H9 (cell line): ENCODE measurements at regions not wholly inside any gene's neighbourhood (a gene's known extent, or its start where the extent isn't known, plus 50 kb on each side); places are given as distances from the start of the nearest gene placed in this dataset.

ENCODE experiments used
- DNase-seq: peaks from one replicate; pipeline ENCODE4 v3.0.0-alpha.2; 2017
- H2AFZ ChIP-seq: one replicate; pipeline ENCODE4 v1.6.1; 2013; ENCODE audit warnings: mild to moderate bottlenecking, low read length, control low read depth, moderate library complexity
- H2AK5ac ChIP-seq: 2 replicates; pipeline ENCODE4 v1.6.1; 2013; ENCODE audit warnings: low read length, control low read depth, mixed read lengths; ENCODE audit not compliant: insufficient read length
- H2BK120ac ChIP-seq: one replicate; pipeline ENCODE4 v1.6.1; 2013; ENCODE audit warnings: low read depth, mild to moderate bottlenecking, low read length, control low read depth, inconsistent platforms; ENCODE audit not compliant: poor library complexity, severe bottlenecking
- H2BK12ac ChIP-seq: 2 replicates; pipeline ENCODE4 v1.6.1; 2013; ENCODE audit warnings: low read length, control low read depth, mixed read lengths, low read depth; ENCODE audit not compliant: insufficient read length
- H2BK15ac ChIP-seq: 2 replicates; pipeline ENCODE4 v1.6.1; 2013; ENCODE audit warnings: low read depth, low read length, control low read depth
- H2BK20ac ChIP-seq: one replicate; pipeline ENCODE4 v1.6.1; 2013; ENCODE audit warnings: low read depth, mild to moderate bottlenecking, low read length, control low read depth, inconsistent platforms; ENCODE audit not compliant: poor library complexity, severe bottlenecking
- H2BK5ac ChIP-seq: 2 replicates; pipeline ENCODE4 v1.6.1; 2013; ENCODE audit warnings: low read length, control low read depth, mixed read lengths; ENCODE audit not compliant: insufficient read length
- H3K14ac ChIP-seq: 2 replicates; pipeline ENCODE4 v1.6.1; 2013; ENCODE audit warnings: low read length, control low read depth; ENCODE audit not compliant: insufficient read depth
- H3K18ac ChIP-seq: 2 replicates; pipeline ENCODE4 v1.6.1; 2013; ENCODE audit warnings: low read depth, mild to moderate bottlenecking, mixed read lengths, low read length, control low read depth; ENCODE audit not compliant: insufficient read length
- H3K23ac ChIP-seq: 2 replicates; pipeline ENCODE4 v1.6.1; 2013; ENCODE audit warnings: low read length, control low read depth, mixed read lengths, low read depth; ENCODE audit not compliant: insufficient read length
- H3K23me2 ChIP-seq: 2 replicates; pipeline ENCODE4 v1.6.1; 2013; ENCODE audit warnings: low read depth, mild to moderate bottlenecking, mixed read lengths, low read length, control low read depth; ENCODE audit not compliant: insufficient read length, poor library complexity, severe bottlenecking
- H3K27ac ChIP-seq: 2 replicates; pipeline ENCODE4 v1.5.1; 2013; ENCODE audit warnings: low read length, control low read depth, mixed read lengths, low read depth; ENCODE audit not compliant: insufficient read length
- H3K27me3 ChIP-seq: 2 replicates; pipeline ENCODE4 v1.6.1; 2013; ENCODE audit warnings: low read length, control low read depth, inconsistent platforms; ENCODE audit not compliant: insufficient read depth
- H3K4ac ChIP-seq: 2 replicates; pipeline ENCODE4 v1.6.1; 2013; ENCODE audit warnings: low read depth, mild to moderate bottlenecking, control low read depth, inconsistent platforms, low read length, moderate library complexity
- H3K4me1 ChIP-seq: 2 replicates; pipeline ENCODE4 v1.6.1; 2013; ENCODE audit warnings: low read length, control low read depth, inconsistent platforms; ENCODE audit not compliant: insufficient read depth
- H3K4me2 ChIP-seq: 2 replicates; pipeline ENCODE4 v1.6.1; 2013; ENCODE audit warnings: low read length, control low read depth, mixed read lengths; ENCODE audit not compliant: insufficient read length, insufficient read depth
- H3K56ac ChIP-seq: 2 replicates; pipeline ENCODE4 v1.6.1; 2013; ENCODE audit warnings: low read depth, mild to moderate bottlenecking, mixed read lengths, low read length, control low read depth; ENCODE audit not compliant: insufficient read length
- H3K79me1 ChIP-seq: 2 replicates; pipeline ENCODE4 v1.6.1; 2013; ENCODE audit warnings: low read depth, mild to moderate bottlenecking, moderate library complexity, low read length, control low read depth, inconsistent platforms; ENCODE audit not compliant: insufficient read depth, poor library complexity, severe bottlenecking
- H3K79me2 ChIP-seq: 2 replicates; pipeline ENCODE4 v1.6.1; 2013; ENCODE audit warnings: low read length, control low read depth, inconsistent platforms; ENCODE audit not compliant: insufficient read depth
- H3K9ac ChIP-seq: 2 replicates; pipeline ENCODE4 v1.6.1; 2013; ENCODE audit warnings: low read length, control low read depth, mixed read lengths; ENCODE audit not compliant: insufficient read length; ENCODE audit errors: extremely low read depth
- H3K9me3 ChIP-seq: one replicate; pipeline ENCODE4 v1.6.1; 2013; ENCODE audit warnings: low read depth, low read length, inconsistent platforms; ENCODE audit not compliant: control insufficient read depth
- H3T11ph ChIP-seq: one replicate; pipeline ENCODE4 v1.6.1; 2013; ENCODE audit warnings: mild to moderate bottlenecking, low read length, control low read depth, inconsistent platforms
- H4K20me1 ChIP-seq: one replicate; pipeline ENCODE4 v1.6.1; 2013; ENCODE audit not compliant: control insufficient read depth, insufficient read length, insufficient read depth
- H4K5ac ChIP-seq: 2 replicates; pipeline ENCODE4 v1.6.1; 2013; ENCODE audit warnings: low read depth, mild to moderate bottlenecking, mixed read lengths, low read length, control low read depth; ENCODE audit not compliant: insufficient read length
- H4K8ac ChIP-seq: replicated peaks from 2 replicates; pipeline ENCODE4 v1.6.1; 2013; ENCODE audit warnings: low read length, control low read depth, mixed read lengths, low read depth; ENCODE audit not compliant: insufficient read length
- H4K91ac ChIP-seq: 2 replicates; pipeline ENCODE4 v1.6.1; 2013; ENCODE audit warnings: low read depth, mild to moderate bottlenecking, moderate library complexity, mixed read lengths, low read length, control low read depth; ENCODE audit not compliant: insufficient read length
- H3K27ac Mint-ChIP-seq, 3 experiments: 2 replicates in 2 of 3; 3 replicates in 1 of 3; pipeline ENCODE4 v1.8.0; 2020 to 2021; ENCODE audit warnings: mixed read lengths in 3 of 3, mild to moderate bottlenecking in 1 of 3, moderate library complexity in 1 of 3
- H3K27me3 Mint-ChIP-seq: 2 replicates; pipeline ENCODE4 v1.8.0; 2021; ENCODE audit warnings: low read depth, mild to moderate bottlenecking, moderate library complexity, mixed read lengths
- H3K36me3 Mint-ChIP-seq, 3 experiments: 2 replicates in 2 of 3; 3 replicates in 1 of 3; pipeline ENCODE4 v1.8.0; 2020 to 2021; ENCODE audit warnings: low read depth in 3 of 3, mixed read lengths in 3 of 3; ENCODE audit not compliant: insufficient read depth in 1 of 3
- H3K4me1 Mint-ChIP-seq, 2 experiments: 2 replicates each; pipeline ENCODE4 v1.8.0; 2020; ENCODE audit warnings: mixed read lengths in 2 of 2
- H3K4me3 Mint-ChIP-seq, 2 experiments: 2 replicates in 1 of 2; 3 replicates in 1 of 2; pipeline ENCODE4 v1.8.0; 2020 to 2021; ENCODE audit warnings: mild to moderate bottlenecking in 2 of 2, mixed read lengths in 2 of 2, moderate library complexity in 1 of 2
- H3K9me3 Mint-ChIP-seq, 2 experiments: 2 replicates in 1 of 2; 3 replicates in 1 of 2; pipeline ENCODE4 v1.8.0; 2020; ENCODE audit warnings: mild to moderate bottlenecking in 2 of 2, mixed read lengths in 2 of 2, moderate library complexity in 1 of 2
- WGBS: extraction: QIAGEN DNeasy Blood & Tissue Kit; methylation state at CpG from one replicate; pipeline ENCODE4 v1.1.7; 2013; ENCODE audit warnings: missing lambda C conversion rate, low lambda C conversion rate, mixed read lengths; ENCODE audit not compliant: insufficient read length; ENCODE audit errors: extremely low coverage; 5-methylcytosine and 5-hydroxymethylcytosine counted together
- TF ChIP-seq, protein P1 (sequence below): fragments of 200-600 bp; sonication (generic); conservative IDR thresholded peaks from 3 replicates; pipeline ENCODE4 v1.8.0; 2021; ENCODE audit warnings: antibody characterized with exemption, mild to moderate bottlenecking

DNA sequence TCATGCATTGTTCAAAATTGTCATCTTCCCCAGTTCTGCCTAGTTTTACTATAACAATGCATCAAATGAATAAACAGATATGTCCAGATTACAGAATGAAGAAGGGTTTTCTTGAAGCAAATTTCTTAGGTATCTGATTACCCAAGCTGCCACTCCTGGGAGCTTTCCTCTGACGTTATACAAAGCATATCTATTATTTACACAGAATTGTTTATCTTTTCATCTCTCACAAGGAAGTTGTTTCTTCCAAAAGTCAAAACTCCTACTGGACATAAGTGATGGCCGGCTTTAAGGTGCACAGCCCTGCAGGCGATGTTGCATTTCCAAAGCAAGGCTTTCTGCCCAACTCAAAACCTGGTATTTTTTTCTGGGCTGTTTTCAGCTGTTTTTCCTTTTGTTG, 73.4 kb upstream of the ANKH start:
- Histone ChIP-seq H3K4me2 (no peak overlapping the region), H3K23ac (no peak overlapping the region), H3K56ac (no peak overlapping the region), H3K9ac (no peak overlapping the region), H2AFZ (no peak overlapping the region), H3T11ph (no peak overlapping the region), H3K4me1 (no peaks in the 10 kb centered on the region), H2BK20ac (no peak overlapping the region), H4K20me1 (no peaks in the 10 kb centered on the region), H4K5ac (no peak overlapping the region), H2BK5ac (no peak overlapping the region), H3K27ac (no peak overlapping the region), H3K79me1 (no peaks in the 10 kb centered on the region), H2BK120ac (no peak overlapping the region), H3K27me3 (no peaks in the 10 kb centered on the region), H2AK5ac (no peak overlapping the region), H4K91ac (no peak overlapping the region), H2BK15ac (no peak overlapping the region), H3K14ac (no peak overlapping the region), H3K9me3 (no peaks in the 10 kb centered on the region), H3K79me2 (no peaks in the 10 kb centered on the region), H3K4ac (no peak overlapping the region), H3K18ac (no peak overlapping the region), H2BK12ac (no peak overlapping the region), H3K23me2 (no peaks in the 10 kb centered on the region), H4K8ac (no peak overlapping the region)
- Mint-ChIP-seq H3K27me3 (no peaks in the 10 kb centered on the region), H3K9me3 (no peaks in the 10 kb centered on the region; a peak in 1 of 5 replicates), H3K4me1 (peaks cover 2 to 3% of the 10 kb centered on the region in 2 experiments; a peak in 3 of 4 replicates), H3K36me3 (no peaks in the 10 kb centered on the region), H3K27ac (no peak overlapping the region), H3K4me3 (no peak overlapping the region)
- TF ChIP-seq, protein P1, sequence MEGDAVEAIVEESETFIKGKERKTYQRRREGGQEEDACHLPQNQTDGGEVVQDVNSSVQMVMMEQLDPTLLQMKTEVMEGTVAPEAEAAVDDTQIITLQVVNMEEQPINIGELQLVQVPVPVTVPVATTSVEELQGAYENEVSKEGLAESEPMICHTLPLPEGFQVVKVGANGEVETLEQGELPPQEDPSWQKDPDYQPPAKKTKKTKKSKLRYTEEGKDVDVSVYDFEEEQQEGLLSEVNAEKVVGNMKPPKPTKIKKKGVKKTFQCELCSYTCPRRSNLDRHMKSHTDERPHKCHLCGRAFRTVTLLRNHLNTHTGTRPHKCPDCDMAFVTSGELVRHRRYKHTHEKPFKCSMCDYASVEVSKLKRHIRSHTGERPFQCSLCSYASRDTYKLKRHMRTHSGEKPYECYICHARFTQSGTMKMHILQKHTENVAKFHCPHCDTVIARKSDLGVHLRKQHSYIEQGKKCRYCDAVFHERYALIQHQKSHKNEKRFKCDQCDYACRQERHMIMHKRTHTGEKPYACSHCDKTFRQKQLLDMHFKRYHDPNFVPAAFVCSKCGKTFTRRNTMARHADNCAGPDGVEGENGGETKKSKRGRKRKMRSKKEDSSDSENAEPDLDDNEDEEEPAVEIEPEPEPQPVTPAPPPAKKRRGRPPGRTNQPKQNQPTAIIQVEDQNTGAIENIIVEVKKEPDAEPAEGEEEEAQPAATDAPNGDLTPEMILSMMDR = no peak
- DNase-seq = no peak
- WGBS = no CpG with 5 or more reads among the region's 3 CpGs
